ENCODE measurements at regions not wholly inside any gene's neighbourhood (a gene's known extent, or its start where the extent isn't known, plus 50 kb on each side); places are given as distances from the start of the nearest gene placed in this dataset.

GRCh38 chr1:101135526-101135925, 101.3 kb upstream of the S1PR1 start:
- TF ChIP-seq CTCF (IDR thresholded peaks at IDR 0.05): no peak
- Histone ChIP-seq H3K4me3 (ENCODE audit: low read depth in 1 of 2, low read length in 1 of 2) (no peak overlapping the region), H3K27ac (no peak overlapping the region)

GRCh38 chr1:101131239-101131843, 105.5 kb upstream of the S1PR1 start:
- Histone ChIP-seq H3K27me3 (no peaks in the 10 kb centered on the region), H3K9me3 (no peaks in the 10 kb centered on the region), H3K4me3 (ENCODE audit: low read depth in 1 of 2, low read length in 1 of 2) (no peak overlapping the region), H3K27ac (no peak overlapping the region), H3K36me3 (no peaks in the 10 kb centered on the region), H3K4me1 (ENCODE audit: control insufficient read depth in 1 of 2, insufficient read depth in 1 of 2, low read depth in 1 of 2, low read length in 1 of 2) (no peaks in the 10 kb centered on the region)
- no peak for TF ChIP-seq CTCF (IDR thresholded peaks at IDR 0.05)

More at GRCh38 chr1:101135526-101135925, 101.3 kb upstream of the S1PR1 start:
- Histone ChIP-seq H3K27me3 (no peaks in the 10 kb centered on the region), H3K9me3 (no peaks in the 10 kb centered on the region), H3K36me3 (no peaks in the 10 kb centered on the region), H3K4me1 (ENCODE audit: control insufficient read depth in 1 of 2, insufficient read depth in 1 of 2, low read depth in 1 of 2, low read length in 1 of 2) (no peaks in the 10 kb centered on the region)

GRCh38 chr1:101130673-101131072, 105.1 kb upstream of the DPH5 start:
- no peaks in the 10 kb centered on the region for H3K27me3 ChIP-seq
- H3K27ac ChIP-seq: no peak overlapping the region
- H3K4me1 ChIP-seq (ENCODE audit: control insufficient read depth in 1 of 2, insufficient read depth in 1 of 2, low read depth in 1 of 2, low read length in 1 of 2): no peaks in the 10 kb centered on the region
- no peaks in the 10 kb centered on the region for H3K9me3 ChIP-seq
- TF ChIP-seq CTCF (IDR thresholded peaks at IDR 0.05): no peak
- H3K4me3 ChIP-seq (ENCODE audit: low read depth in 1 of 2, low read length in 1 of 2): no peak overlapping the region
- no peaks in the 10 kb centered on the region for H3K36me3 ChIP-seq

- Histone ChIP-seq H3K27ac (no peak overlapping the region), H3K4me1 (ENCODE audit: control insufficient read depth in 1 of 2, insufficient read depth in 1 of 2, low read depth in 1 of 2, low read length in 1 of 2) (no peaks in the 10 kb centered on the region)
These were observed 103.3 kb upstream of the DPH5 start for GRCh38 chr1:101128846-101129245.

GRCh38 chr1:101128211-101128727, 102.7 kb upstream of the DPH5 start:
- Histone ChIP-seq H3K27me3 (no peaks in the 10 kb centered on the region), H3K4me1 (ENCODE audit: control insufficient read depth in 1 of 2, insufficient read depth in 1 of 2, low read depth in 1 of 2, low read length in 1 of 2) (no peaks in the 10 kb centered on the region), H3K27ac (no peak overlapping the region), H3K4me3 (ENCODE audit: low read depth in 1 of 2, low read length in 1 of 2) (no peak overlapping the region), H3K9me3 (no peaks in the 10 kb centered on the region), H3K36me3 (no peaks in the 10 kb centered on the region)
- no peak for TF ChIP-seq CTCF (IDR thresholded peaks at IDR 0.05)

More at GRCh38 chr1:101128846-101129245, 103.3 kb upstream of the DPH5 start:
- no peak overlapping the region for H3K4me3 ChIP-seq (ENCODE audit: low read depth in 1 of 2, low read length in 1 of 2)
- TF ChIP-seq CTCF (IDR thresholded peaks at IDR 0.05): no peak
- no peaks in the 10 kb centered on the region for H3K36me3 ChIP-seq
- no peaks in the 10 kb centered on the region for H3K27me3 ChIP-seq
- H3K9me3 ChIP-seq: no peaks in the 10 kb centered on the region
